IMR-90 (cell line): ENCODE measurements at regions not wholly inside any gene's neighbourhood (a gene's known extent, or its start where the extent isn't known, plus 50 kb on each side); places are given as distances from the start of the nearest gene placed in this dataset.

Experiments used
- ATAC-seq: fragments of 200-7000 bp; cut with Tn5 transposase; 2 replicates; pipeline ENCODE4 v1.9.1; 2020; ENCODE audit warnings: low read depth, mild to moderate bottlenecking, moderate library complexity
- BruUV-seq: library from RNA; stranded (reverse); fragments of 400-500 nt; replicated peaks from 2 replicates; lab custom pipeline; 2021; lab: Mats Ljungman, UMichigan
- CTCF ChIA-PET: fragments of 300-600 bp; formaldehyde crosslinking; extraction: SDS; loops from one replicate; lab custom pipeline; 2021; ENCODE audit warnings: antibody characterized with exemption; lab: Yijun Ruan, JAX
- POLR2A ChIA-PET: fragments of 300-600 bp; sonication (Branson Sonifier 250); formaldehyde crosslinking; loops from one replicate; lab custom pipeline; 2022; ENCODE audit warnings: antibody characterized with exemption; ENCODE audit not compliant: unreplicated experiment; lab: Charles Lee
- DNase-seq: peaks from one replicate; pipeline ENCODE4 v3.0.0; 2013
- H2AFZ ChIP-seq: replicated peaks from 2 replicates; pipeline ENCODE3; 2013; ENCODE audit warnings: low read length, mild to moderate bottlenecking; ENCODE audit not compliant: poor library complexity
- H2AK5ac ChIP-seq: 2 replicates; pipeline ENCODE4 v1.6.1; 2013; ENCODE audit warnings: low read depth, low read length, inconsistent platforms
- H2AK9ac ChIP-seq: replicated peaks from 2 replicates; pipeline ENCODE3; 2013; ENCODE audit warnings: mild to moderate bottlenecking, low read depth, low read length, moderate library complexity; ENCODE audit not compliant: poor library complexity
- H2BK120ac ChIP-seq: 2 replicates; pipeline ENCODE4 v1.6.1; 2013; ENCODE audit warnings: low read depth, low read length, inconsistent platforms
- H2BK15ac ChIP-seq: 3 replicates; pipeline ENCODE4 v1.6.1; 2013; ENCODE audit warnings: low read depth, low read length, inconsistent platforms
- H2BK20ac ChIP-seq: 2 replicates; pipeline ENCODE4 v1.6.1; 2013; ENCODE audit warnings: low read depth, mild to moderate bottlenecking, inconsistent platforms, low read length, moderate library complexity
- H2BK5ac ChIP-seq: 2 replicates; pipeline ENCODE4 v1.6.1; 2013; ENCODE audit warnings: mild to moderate bottlenecking, low read depth, low read length, inconsistent platforms; ENCODE audit not compliant: poor library complexity, severe bottlenecking
- H3K14ac ChIP-seq: replicated peaks from 2 replicates; pipeline ENCODE4 v1.6.1; 2013; ENCODE audit warnings: low read depth, low read length, inconsistent platforms
- H3K18ac ChIP-seq: 2 replicates; pipeline ENCODE4 v1.6.1; 2013; ENCODE audit warnings: low read depth, low read length, control low read depth
- H3K23ac ChIP-seq: 2 replicates; pipeline ENCODE4 v1.6.1; 2013; ENCODE audit warnings: low read depth, low read length, inconsistent platforms
- H3K27ac ChIP-seq: 2 replicates; pipeline ENCODE4 v1.5.1; 2013; ENCODE audit warnings: mild to moderate bottlenecking, control low read depth, low read length; ENCODE audit not compliant: insufficient read depth
- H3K27me3 ChIP-seq: 2 replicates; pipeline ENCODE4 v1.6.1; 2013; ENCODE audit warnings: low read length; ENCODE audit not compliant: control insufficient read depth, insufficient read depth
- H3K36me3 ChIP-seq: 2 replicates; pipeline ENCODE4 v1.6.1; 2013; ENCODE audit warnings: low read length, mixed read lengths; ENCODE audit not compliant: control insufficient read depth, insufficient read depth
- H3K4ac ChIP-seq: 2 replicates; pipeline ENCODE4 v1.6.1; 2013; ENCODE audit warnings: low read depth, low read length, inconsistent platforms
- H3K4me1 ChIP-seq: 2 replicates; pipeline ENCODE4 v1.6.1; 2013; ENCODE audit warnings: low read length, mixed read lengths; ENCODE audit not compliant: control insufficient read depth, insufficient read depth
- H3K4me2 ChIP-seq: 2 replicates; pipeline ENCODE4 v1.6.1; 2013; ENCODE audit warnings: low read depth, mild to moderate bottlenecking, control low read depth, low read length, moderate library complexity
- H3K4me3 ChIP-seq: 2 replicates; pipeline ENCODE4 v1.5.1; 2013; ENCODE audit warnings: low read depth, mild to moderate bottlenecking, control low read depth, low read length, moderate library complexity; ENCODE audit not compliant: insufficient read depth
- H3K56ac ChIP-seq: 2 replicates; pipeline ENCODE4 v1.6.1; 2013; ENCODE audit warnings: low read length, inconsistent platforms; ENCODE audit not compliant: insufficient read depth; ENCODE audit errors: extremely low read depth
- H3K79me1 ChIP-seq, 2 experiments: 2 replicates each; pipeline ENCODE4 v1.6.1; 2013; ENCODE audit warnings: low read length in 2 of 2, inconsistent platforms in 1 of 2, low read depth in 1 of 2
- H3K9ac ChIP-seq: 2 replicates; pipeline ENCODE4 v1.6.1; 2013; ENCODE audit warnings: low read depth, low read length, control low read depth
- H3K9me1 ChIP-seq: 2 replicates; pipeline ENCODE4 v1.6.1; 2013; ENCODE audit warnings: low read length, inconsistent platforms; ENCODE audit not compliant: insufficient read depth
- H3K9me3 ChIP-seq: 2 replicates; pipeline ENCODE4 v1.6.1; 2013; ENCODE audit warnings: low read length; ENCODE audit not compliant: control insufficient read depth, insufficient read depth
- H4K20me1 ChIP-seq: 2 replicates; pipeline ENCODE4 v1.6.1; 2013; ENCODE audit warnings: low read length, inconsistent platforms; ENCODE audit not compliant: insufficient read depth
- H4K5ac ChIP-seq: 2 replicates; pipeline ENCODE4 v1.6.1; 2013; ENCODE audit warnings: mild to moderate bottlenecking, low read depth, low read length, control low read depth
- H4K8ac ChIP-seq, 2 experiments: 2 replicates each; pipeline ENCODE4 v1.6.1; 2013; ENCODE audit warnings: low read depth in 2 of 2, low read length in 2 of 2, control low read depth in 1 of 2, inconsistent platforms in 1 of 2
- H4K91ac ChIP-seq: 2 replicates; pipeline ENCODE4 v1.6.1; 2013; ENCODE audit warnings: low read depth, low read length, inconsistent platforms; ENCODE audit not compliant: insufficient read depth
- CEBPB ChIP-seq: IDR thresholded peaks from 2 replicates; pipeline ENCODE4 v1.6.1; 2012; ENCODE audit warnings: low read depth, low read length, improper control_type of control experiment
- CTCF ChIP-seq: conservative IDR thresholded peaks from 2 replicates; pipeline ENCODE4 v1.5.1; 2012; ENCODE audit warnings: mild to moderate bottlenecking, low read depth, low read length, improper control_type of control experiment
- ELK1 ChIP-seq: fragments of 150-350 bp; IDR thresholded peaks from 2 replicates; pipeline ENCODE4 v1.6.1; 2016; ENCODE audit warnings: low read depth, mild to moderate bottlenecking, low read length, moderate library complexity, borderline replicate concordance
- FOS ChIP-seq: fragments of 150-350 bp; IDR thresholded peaks from 2 replicates; pipeline ENCODE4 v1.6.1; 2016; ENCODE audit warnings: low read depth, low read length
- MAFK ChIP-seq: IDR thresholded peaks from 2 replicates; pipeline ENCODE4 v1.6.1; 2012; ENCODE audit warnings: low read depth, low read length, improper control_type of control experiment
- MAZ ChIP-seq: IDR thresholded peaks from 2 replicates; pipeline ENCODE4 v1.6.1; 2012; ENCODE audit warnings: low read depth, mild to moderate bottlenecking, low read length, improper control_type of control experiment, moderate library complexity, borderline replicate concordance
- MXI1 ChIP-seq: IDR thresholded peaks from 2 replicates; pipeline ENCODE4 v1.6.1; 2012; ENCODE audit warnings: low read depth, mild to moderate bottlenecking, low read length, moderate library complexity, borderline replicate concordance
- POLR2A ChIP-seq: IDR thresholded peaks from 2 replicates; pipeline ENCODE4 v1.6.1; 2012; ENCODE audit warnings: mild to moderate bottlenecking, low read depth, low read length
- RAD21 ChIP-seq: IDR thresholded peaks from 2 replicates; pipeline ENCODE4 v1.6.1; 2012; ENCODE audit warnings: low read length, improper control_type of control experiment
- RCOR1 ChIP-seq: IDR thresholded peaks from 2 replicates; pipeline ENCODE4 v1.6.1; 2012; ENCODE audit warnings: mild to moderate bottlenecking, low read length, improper control_type of control experiment; ENCODE audit not compliant: insufficient replicate concordance
- WGBS, 2 experiments: methylation state at CpG; one replicate each; pipeline versions ENCODE4 v1.1.5 to v1.1.7; 2013; ENCODE audit warnings: missing lambda C conversion rate in 2 of 2; ENCODE audit not compliant: insufficient read length in 1 of 2; ENCODE audit errors: extremely low coverage in 2 of 2; 5-methylcytosine and 5-hydroxymethylcytosine counted together
- dilution Hi-C: fragments of 300-500 bp; cut with HindIII; formaldehyde crosslinking; loops from one replicate; pipeline ENCODE4 v1.14.3; 2018; ENCODE audit warnings: low sequenced_read_pairs; ENCODE audit not compliant: unreplicated experiment
- in situ Hi-C: fragments of 300-500 bp; cut with MboI; formaldehyde crosslinking; loops from 3 replicates; pipeline ENCODE4 v1.14.3; 2019; ENCODE audit warnings: low sequenced_read_pairs, inconsistent platforms, mixed read lengths
- intact Hi-C: fragments of 100-400 bp; cut with micrococcal nuclease; formaldehyde crosslinking; loops from 2 replicates; pipeline ENCODE4 v1.10.0; 2022

GRCh38 chr6:40689185-40689584 is 102.0 kb upstream of the LRFN2 start:
- Histone ChIP-seq H2AK5ac (no peak overlapping the region), H3K27ac (no peak overlapping the region), H3K4me1 (no peaks in the 10 kb centered on the region), H3K9me1 (no peaks in the 10 kb centered on the region; the same call in 1 of the 2 replicates), H3K14ac (no peak overlapping the region), H3K36me3 (no peaks in the 10 kb centered on the region), H3K23ac (no peak overlapping the region), H3K9ac (no peak overlapping the region), H3K9me3 (no peaks in the 10 kb centered on the region), H3K4me2 (no peak overlapping the region), H3K4me3 (no peak overlapping the region), H2BK5ac (no peak overlapping the region), H3K4ac (no peak overlapping the region), H3K27me3 (no peaks in the 10 kb centered on the region), H3K79me1 (no peaks in the 10 kb centered on the region), H4K5ac (no peak overlapping the region), H2BK15ac (no peak overlapping the region), H2AK9ac (peak overlapping the region; percentile 19), H4K91ac (no peak overlapping the region), H2BK20ac (no peak overlapping the region), H4K20me1 (no peaks in the 10 kb centered on the region), H3K56ac (no peak overlapping the region), H3K18ac (no peak overlapping the region), H2AFZ (no peak overlapping the region), H2BK120ac (no peak overlapping the region), H4K8ac (no peak overlapping the region)
- POLR2A ChIA-PET = no interaction called here
- in situ Hi-C loops (no loop called here), intact Hi-C loops (no loop called here), dilution Hi-C loops (no loop called here)
- no TSS peak for BruUV-seq
- no peak for DNase-seq
- CTCF ChIA-PET = no interaction called here
- no CpG with 5 or more reads among the region's 4 CpGs for WGBS, 2 experiments
- TF ChIP-seq MXI1 (no peak), CTCF (no peak), RAD21 (no peak), CEBPB (no peak), ELK1 (no peak), MAFK (no peak), POLR2A (no peak), MAZ (no peak), FOS (no peak), RCOR1 (no peak)
- no peak for ATAC-seq
